HepG2 (cell line): ENCODE measurements at regions not wholly inside any gene's neighbourhood (a gene's known extent, or its start where the extent isn't known, plus 50 kb on each side); places are given as distances from the start of the nearest gene placed in this dataset.

Source experiments
- ATAC-seq: fragments of 200-7000 bp; cut with Tn5 transposase; 3 replicates; pipeline ENCODE4 v1.9.1; 2020; ENCODE audit warnings: mild to moderate bottlenecking, moderate library complexity
- BruUV-seq: library from RNA; stranded (reverse); fragments of 400-500 nt; replicated peaks from 2 replicates; lab custom pipeline; 2021; lab: Mats Ljungman, UMichigan
- CTCF ChIA-PET: fragments of 300-600 bp; formaldehyde crosslinking; extraction: SDS; loops from one replicate; lab custom pipeline; 2021; ENCODE audit warnings: low total read pairs, inconsistent platforms, low intra/inter-chr PET ratio; lab: Yijun Ruan, JAX
- POLR2A ChIA-PET: fragments of 350-600 bp; sonication (Branson Sonifier 250); formaldehyde crosslinking; loops from one replicate; lab custom pipeline; 2020; ENCODE audit warnings: antibody characterized with exemption, inconsistent platforms; lab: Yijun Ruan, JAX
- DNase-seq: peaks from one replicate; pipeline ENCODE4 v3.0.0-alpha.2; 2015; ENCODE audit warnings: low spot score
- FAIRE-seq: peaks from 3 replicates; lab custom pipeline; 2011; peaks lifted over from hg19 to GRCh38; lab: Jason Lieb, UNC
- H2AFZ ChIP-seq: one replicate; pipeline ENCODE4 v1.6.1; 2011; ENCODE audit warnings: low read length, inconsistent platforms
- H3K27ac ChIP-seq: fragments of 300-600 bp; 3 replicates; pipeline ENCODE4 v1.8.0; 2011; ENCODE audit warnings: mixed run types, mild to moderate bottlenecking, mixed read lengths, low read length, inconsistent platforms; ENCODE audit not compliant: insufficient read depth; ENCODE audit errors: extremely low read length
- H3K27me3 ChIP-seq, 2 experiments: fragments of 200-600 bp in 1 of 2; 2 replicates in 1 of 2; 3 replicates in 1 of 2; pipeline versions ENCODE4 v1.6.0 to v1.8.0; 2011; ENCODE audit warnings: low read length in 2 of 2, mild to moderate bottlenecking in 2 of 2, moderate library complexity in 2 of 2, inconsistent platforms in 1 of 2; ENCODE audit not compliant: insufficient read depth in 2 of 2, control insufficient read depth in 1 of 2
- H3K36me3 ChIP-seq, 2 experiments: fragments of 200-600 bp in 1 of 2; replicated peaks in 1 of 2; 2 replicates in 1 of 2; 3 replicates in 1 of 2; pipeline versions ENCODE4 v1.5.1 to v1.8.0; 2011; ENCODE audit warnings: low read length in 2 of 2, inconsistent platforms in 1 of 2; ENCODE audit not compliant: insufficient read depth in 2 of 2, control insufficient read depth in 1 of 2
- H3K4me1 ChIP-seq: 2 replicates; pipeline ENCODE4 v1.5.1; 2012; ENCODE audit warnings: low read length, inconsistent platforms; ENCODE audit not compliant: insufficient read depth
- H3K4me2 ChIP-seq: 2 replicates; pipeline ENCODE4 v1.6.0; 2011; ENCODE audit warnings: low read depth, low read length, inconsistent platforms
- H3K4me3 ChIP-seq, 3 experiments: fragments of 200-600 bp in 1 of 3; sonication (generic), shearing (Covaris generic) in 1 of 3; replicated peaks in 1 of 3; 2 replicates each; pipeline ENCODE4 v1.5.1; 2011 to 2016; ENCODE audit warnings: low read length in 3 of 3, inconsistent platforms in 2 of 3, low read depth in 2 of 3, mild to moderate bottlenecking in 2 of 3, control low read depth in 1 of 3, mixed read lengths in 1 of 3; ENCODE audit not compliant: insufficient read depth in 1 of 3
- H3K79me2 ChIP-seq: one replicate; pipeline ENCODE4 v1.6.1; 2011; ENCODE audit warnings: low read length, inconsistent platforms; ENCODE audit not compliant: insufficient read depth
- H3K9ac ChIP-seq: 2 replicates; pipeline ENCODE4 v1.6.0; 2011; ENCODE audit warnings: mild to moderate bottlenecking, low read depth, low read length, inconsistent platforms; ENCODE audit not compliant: insufficient read depth
- H3K9me3 ChIP-seq: 2 replicates; pipeline ENCODE4 v1.5.1; 2012; ENCODE audit warnings: mild to moderate bottlenecking, low read length
- H4K20me1 ChIP-seq: 2 replicates; pipeline ENCODE4 v1.6.0; 2011; ENCODE audit warnings: inconsistent platforms, mild to moderate bottlenecking, low read length, moderate library complexity; ENCODE audit not compliant: insufficient read depth
- NR3C1 ChIP-seq: sonication (generic); formaldehyde crosslinking; IDR thresholded peaks from 2 replicates; pipeline ENCODE4 v1.4.0; 2020; ENCODE audit warnings: missing genetic modification reagents
- SATB2 ChIP-seq: sonication (generic); formaldehyde crosslinking; IDR thresholded peaks from 2 replicates; pipeline ENCODE4 v1.5.0; 2020; ENCODE audit warnings: missing genetic modification reagents
- SIX4 ChIP-seq: sonication (generic); formaldehyde crosslinking; IDR thresholded peaks from 2 replicates; pipeline ENCODE4 v1.4.0; 2020; ENCODE audit warnings: missing genetic modification reagents
- ZBTB39 ChIP-seq: sonication (generic); formaldehyde crosslinking; IDR thresholded peaks from 2 replicates; pipeline ENCODE4 v1.5.0; 2020; ENCODE audit warnings: missing genetic modification reagents
- ZNF275 ChIP-seq: sonication (generic); formaldehyde crosslinking; IDR thresholded peaks from 2 replicates; pipeline ENCODE4 v1.8.0; 2022; ENCODE audit warnings: missing genetic modification reagents, mild to moderate bottlenecking, inconsistent platforms, borderline replicate concordance
- ZNF510 ChIP-seq: sonication (generic); formaldehyde crosslinking; IDR thresholded peaks from 2 replicates; pipeline ENCODE4 v1.4.0; 2020; ENCODE audit warnings: low read depth, mild to moderate bottlenecking, missing genetic modification reagents
- ZNF577 ChIP-seq: sonication (generic); formaldehyde crosslinking; IDR thresholded peaks from 2 replicates; pipeline ENCODE4 v1.4.0; 2020; ENCODE audit warnings: mild to moderate bottlenecking, low read depth, missing genetic modification reagents, borderline replicate concordance
- ZNF629 ChIP-seq: sonication (generic); formaldehyde crosslinking; conservative IDR thresholded peaks from 2 replicates; pipeline ENCODE4 v1.5.0; 2020; ENCODE audit warnings: missing genetic modification reagents
- ZNF768 ChIP-seq: sonication (generic); formaldehyde crosslinking; IDR thresholded peaks from 2 replicates; pipeline ENCODE4 v1.4.0; 2020; ENCODE audit warnings: missing genetic modification reagents
- WGBS: methylation state at CpG from one replicate; pipeline ENCODE4 v1.1.6; 2017; ENCODE audit warnings: low lambda C conversion rate; 5-methylcytosine and 5-hydroxymethylcytosine counted together
- in situ Hi-C: cut with HindIII; loops from 2 replicates; pipeline ENCODE4 v1.10.0; 2017; ENCODE audit warnings: low pct_unique_long_range_greater_than_20kb; ENCODE audit not compliant: extremely low pct_ligation_motif_present
- intact Hi-C: fragments of 100-400 bp; cut with micrococcal nuclease; formaldehyde crosslinking; loops from one replicate; pipeline ENCODE4 v1.10.0; 2022; ENCODE audit not compliant: unreplicated experiment

DNA sequence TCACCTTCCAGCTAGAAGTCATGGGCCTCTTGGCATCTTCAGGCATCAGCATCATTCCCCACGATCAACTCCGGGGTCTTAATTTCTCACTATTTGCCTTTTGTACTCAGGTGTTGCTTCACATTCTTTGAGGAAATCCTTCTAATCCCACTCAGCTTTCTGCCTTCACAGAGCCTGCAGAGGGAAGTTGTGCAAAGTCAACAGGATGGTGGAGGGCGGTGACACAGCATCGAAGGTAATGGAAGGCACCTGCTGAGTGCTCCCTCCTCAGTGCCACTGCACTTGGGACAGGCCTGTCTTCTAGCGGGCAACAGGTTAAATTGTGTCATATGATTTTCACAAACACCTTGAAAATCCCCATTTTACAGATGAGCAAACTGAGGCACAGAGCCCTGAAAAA, 164.0 kb downstream of the EN1 start:
- H4K20me1 ChIP-seq, result no peaks in the 10 kb centered on the region
- no peak overlapping the region for H3K27ac ChIP-seq
- intact Hi-C loops (no loop called here), in situ Hi-C loops (no loop called here)
- H2AFZ ChIP-seq, result no peak overlapping the region
- FAIRE-seq, result no peak
- H3K9me3 ChIP-seq, result no peaks in the 10 kb centered on the region
- DNase-seq, result no peak
- no TSS peak for BruUV-seq
- H3K4me1 ChIP-seq, result no peaks in the 10 kb centered on the region
- H3K79me2 ChIP-seq, result no peaks in the 10 kb centered on the region
- H3K27me3 ChIP-seq, result no peaks in the 10 kb centered on the region
- no peak for ATAC-seq
- H3K4me3 ChIP-seq, result no peak overlapping the region
- no peak overlapping the region for H3K9ac ChIP-seq
- no peaks in the 10 kb centered on the region for H3K36me3 ChIP-seq
- WGBS, result 62% methylated on average over 5 of the region's 5 CpGs
- H3K4me2 ChIP-seq, result no peak overlapping the region
- POLR2A ChIA-PET, result no interaction called here
- TF ChIP-seq ZNF275 (CRISPR knock-in tag), result no peak
- no peak for TF ChIP-seq SATB2 (CRISPR knock-in tag)
- TF ChIP-seq ZNF629 (CRISPR knock-in tag), result peak; percentile 24; the same call in 1 of the 2 replicates
- no peak for TF ChIP-seq NR3C1 (CRISPR knock-in tag)
- no peak for TF ChIP-seq ZBTB39 (CRISPR knock-in tag)
- CTCF ChIA-PET, result no interaction called here

DNA sequence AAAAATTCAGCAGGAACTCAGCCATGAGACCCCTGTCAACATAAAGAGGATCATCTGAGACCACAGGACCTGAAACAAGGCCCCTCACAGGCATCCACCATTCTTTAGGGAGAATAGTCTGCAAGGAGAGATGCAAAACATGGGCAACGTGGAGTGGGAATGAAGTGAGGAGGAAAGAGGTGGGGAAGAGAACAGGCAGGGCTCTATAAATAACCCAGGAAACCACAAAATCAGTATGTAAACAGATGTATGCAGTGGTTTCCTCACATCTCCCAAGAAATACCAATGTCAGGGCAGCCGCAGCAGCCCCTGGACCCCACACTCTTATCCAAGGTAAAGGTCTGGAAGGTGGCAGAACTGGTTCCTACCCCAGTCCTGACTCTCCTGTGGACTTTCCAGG, 168.5 kb downstream of the EN1 start:
- H3K4me2 ChIP-seq, result no peak overlapping the region
- no peaks in the 10 kb centered on the region for H3K9me3 ChIP-seq
- in situ Hi-C loops, result no loop called here
- H3K4me3 ChIP-seq, result no peak overlapping the region
- TF ChIP-seq ZNF510 (CRISPR knock-in tag) (no peak), ZNF577 (no peak), ZNF768 (no peak), SIX4 (CRISPR knock-in tag) (no peak)
- WGBS, result 0% methylated on average over 2 of the region's 2 CpGs
- ATAC-seq (no peak), DNase-seq (no peak), FAIRE-seq (no peak)
- BruUV-seq, result no TSS peak
- H3K9ac ChIP-seq, result no peak overlapping the region
- H2AFZ ChIP-seq, result no peak overlapping the region
- POLR2A ChIA-PET, result no interaction called here
- no peak overlapping the region for H3K27ac ChIP-seq
- H3K4me1 ChIP-seq, result no peaks in the 10 kb centered on the region
- CTCF ChIA-PET, result no interaction called here
- no peaks in the 10 kb centered on the region for H3K36me3 ChIP-seq
- H3K79me2 ChIP-seq, result no peaks in the 10 kb centered on the region
- intact Hi-C loops, result no loop called here
- no peaks in the 10 kb centered on the region for H3K27me3 ChIP-seq
- no peaks in the 10 kb centered on the region for H4K20me1 ChIP-seq
